ENCODE measurements at regions not wholly inside any gene's neighbourhood (a gene's known extent, or its start where the extent isn't known, plus 50 kb on each side); places are given as distances from the start of the nearest gene placed in this dataset.
A peak's percentile ranks its signal among the peaks of the same experiment; 100 is the strongest.
"Not testable (repeated sequence)": the region's sequence is repeated elsewhere in the genome, so short reads cannot be mapped to it uniquely, and the experiment has no call there.

GRCh38 chrX:44785652-44786051, 58.2 kb upstream of the DUSP21 start:
- no peak for DNase-seq

GRCh38 chrX:44784241-44784640, 59.6 kb upstream of the DUSP21 start:
- no peak for DNase-seq

GRCh38 chrX:44778254-44778653, 65.6 kb upstream of the DUSP21 start:
- no peak for DNase-seq

GRCh38 chrX:44775726-44776125, 68.1 kb upstream of the DUSP21 start:
- no peak for DNase-seq

- not testable (repeated sequence) for DNase-seq
Measured at GRCh38 chrX:44774066-44774465, 69.8 kb upstream of the DUSP21 start.

GRCh38 chrX:44770121-44770520, 73.7 kb upstream of the DUSP21 start:
- DNase-seq = no peak

GRCh38 chrX:44767308-44767707, 76.5 kb upstream of the DUSP21 start:
- DNase-seq = no peak

GRCh38 chrX:44765556-44765955, 78.3 kb upstream of the DUSP21 start:
- DNase-seq = no peak

- no peak for DNase-seq
Measured at GRCh38 chrX:44747969-44748368, 95.9 kb upstream of the DUSP21 start.

GRCh38 chrX:44747317-44747716, 96.5 kb upstream of the DUSP21 start:
- no peak for DNase-seq

GRCh38 chrX:44744799-44745198, 99.0 kb upstream of the DUSP21 start:
- DNase-seq = no peak

- DNase-seq = no peak
Measured at GRCh38 chrX:44742480-44743155, 101.2 kb upstream of the DUSP21 start.

GRCh38 chrX:44741859-44742258, 102.0 kb upstream of the DUSP21 start:
- not testable (repeated sequence) for DNase-seq

- not testable (repeated sequence) for DNase-seq
Measured at GRCh38 chrX:44741458-44741857, 102.4 kb upstream of the DUSP21 start.

- DNase-seq = no peak
Measured at GRCh38 chrX:44735498-44735897, 108.3 kb upstream of the DUSP21 start.

GRCh38 chrX:44733931-44734330, 109.9 kb upstream of the DUSP21 start:
- DNase-seq = no peak

GRCh38 chrX:44731160-44731559, 112.7 kb upstream of the DUSP21 start:
- no peak for DNase-seq

- no peak for DNase-seq
Measured at GRCh38 chrX:44723426-44723825, 120.4 kb upstream of the DUSP21 start.

GRCh38 chrX:44708470-44708869, 135.4 kb upstream of the DUSP21 start:
- DNase-seq = no peak

GRCh38 chrX:44705817-44706551, 137.8 kb upstream of the DUSP21 start:
- DNase-seq = no peak

- DNase-seq = no peak
Measured at GRCh38 chrX:44698357-44698756, 145.5 kb upstream of the DUSP21 start.

- DNase-seq = no peak
Measured at GRCh38 chrX:44693255-44693654, 150.6 kb upstream of the DUSP21 start.

GRCh38 chrX:44690129-44690528, 147.5 kb upstream of the FUNDC1 start:
- DNase-seq = no peak

GRCh38 chrX:44675362-44676024, 132.8 kb upstream of the FUNDC1 start:
- DNase-seq = peak; percentile 77 to 90
